ENCODE measurements at regions not wholly inside any gene's neighbourhood (a gene's known extent, or its start where the extent isn't known, plus 50 kb on each side); places are given as distances from the start of the nearest gene placed in this dataset.

DNA sequence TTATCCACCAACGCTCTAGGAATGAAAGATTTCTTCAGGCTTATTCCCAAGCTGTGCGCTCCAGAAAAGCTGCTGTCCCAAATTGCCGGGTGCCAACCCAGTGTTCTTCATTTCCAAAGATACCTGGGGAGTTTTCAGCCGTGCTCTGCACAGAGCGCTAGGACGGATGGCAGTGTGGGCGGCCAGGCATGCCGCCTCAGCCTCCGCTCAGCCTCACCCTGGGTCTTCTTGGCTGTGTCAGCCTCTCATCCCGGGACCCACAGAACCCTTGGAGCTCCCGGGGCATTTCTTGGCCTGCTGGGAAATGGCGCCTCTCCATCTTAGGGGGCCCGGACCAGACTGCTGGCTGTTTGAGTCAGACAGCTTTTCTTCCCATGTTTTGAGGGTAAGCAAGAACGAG lies 116.9 kb upstream of the SLC25A33 start:
- Histone ChIP-seq H2AFZ (ENCODE audit: low read length) (no peak overlapping the region), H3K27me3 (ENCODE audit: control insufficient read depth in 1 of 2, insufficient read depth in 2 of 2, low read length in 2 of 2) (peaks cover 0 to 20% of the 10 kb centered on the region in 2 experiments; a peak in 1 of 5 replicates), H3K36me3 (replicated peaks in 1 of 2; ENCODE audit: control insufficient read depth in 1 of 2, insufficient read depth in 2 of 2, low read length in 2 of 2) (no peaks in the 10 kb centered on the region), H3K4me3 (replicated peaks in 1 of 3; ENCODE audit: insufficient read depth in 1 of 3, low read depth in 2 of 3, low read length in 3 of 3) (no peak overlapping the region), H3K4me2 (ENCODE audit: low read depth, low read length) (no peak overlapping the region), H3K4me1 (ENCODE audit: insufficient read depth, low read length) (peaks cover 48% of the 10 kb centered on the region), H3K27ac (ENCODE audit: extremely low read length, insufficient read depth, low read length) (no peak overlapping the region), H4K20me1 (ENCODE audit: insufficient read depth, low read length) (no peaks in the 10 kb centered on the region), H3K79me2 (ENCODE audit: insufficient read depth, low read length) (no peaks in the 10 kb centered on the region), H3K9ac (ENCODE audit: insufficient read depth, low read depth, low read length) (no peak overlapping the region), H3K9me3 (ENCODE audit: low read length) (no peaks in the 10 kb centered on the region)
- POLR2A ChIA-PET = interaction anchor here (2.6 to 2.7 kb wide), 2 partner anchors 13 to 22 kb away, joined by 12 to 13 read pairs; no protein-coding TSS in a partner anchor
- in situ Hi-C loops (cut with HindIII; ENCODE audit: extremely low pct_ligation_motif_present, low pct_unique_long_range_greater_than_20kb) = no loop called here
- DNase-seq (ENCODE audit: low spot score) (no peak), ATAC-seq (no peak), FAIRE-seq (no peak)
- CTCF ChIA-PET (ENCODE audit: low intra/inter-chr PET ratio, low total read pairs) = no interaction called here
- 68% methylated on average over 12 of the region's 14 CpGs for WGBS (ENCODE audit: low lambda C conversion rate)
- BruUV-seq (replicated peaks) = no TSS peak
- TF ChIP-seq, protein P1, sequence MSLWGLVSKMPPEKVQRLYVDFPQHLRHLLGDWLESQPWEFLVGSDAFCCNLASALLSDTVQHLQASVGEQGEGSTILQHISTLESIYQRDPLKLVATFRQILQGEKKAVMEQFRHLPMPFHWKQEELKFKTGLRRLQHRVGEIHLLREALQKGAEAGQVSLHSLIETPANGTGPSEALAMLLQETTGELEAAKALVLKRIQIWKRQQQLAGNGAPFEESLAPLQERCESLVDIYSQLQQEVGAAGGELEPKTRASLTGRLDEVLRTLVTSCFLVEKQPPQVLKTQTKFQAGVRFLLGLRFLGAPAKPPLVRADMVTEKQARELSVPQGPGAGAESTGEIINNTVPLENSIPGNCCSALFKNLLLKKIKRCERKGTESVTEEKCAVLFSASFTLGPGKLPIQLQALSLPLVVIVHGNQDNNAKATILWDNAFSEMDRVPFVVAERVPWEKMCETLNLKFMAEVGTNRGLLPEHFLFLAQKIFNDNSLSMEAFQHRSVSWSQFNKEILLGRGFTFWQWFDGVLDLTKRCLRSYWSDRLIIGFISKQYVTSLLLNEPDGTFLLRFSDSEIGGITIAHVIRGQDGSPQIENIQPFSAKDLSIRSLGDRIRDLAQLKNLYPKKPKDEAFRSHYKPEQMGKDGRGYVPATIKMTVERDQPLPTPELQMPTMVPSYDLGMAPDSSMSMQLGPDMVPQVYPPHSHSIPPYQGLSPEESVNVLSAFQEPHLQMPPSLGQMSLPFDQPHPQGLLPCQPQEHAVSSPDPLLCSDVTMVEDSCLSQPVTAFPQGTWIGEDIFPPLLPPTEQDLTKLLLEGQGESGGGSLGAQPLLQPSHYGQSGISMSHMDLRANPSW (CRISPR knock-in tag; IDR thresholded peaks at IDR 0.05; ENCODE audit: borderline replicate concordance) = no peak
- TF ChIP-seq FOXK2 (IDR thresholded peaks at IDR 0.05) = no peak
- no peak for TF ChIP-seq ZNF687 (CRISPR knock-in tag; IDR thresholded peaks at IDR 0.05)
- intact Hi-C loops (cut with micrococcal nuclease; ENCODE audit: unreplicated experiment) = no loop called here
